SK-N-SH (cell line): ENCODE measurements at regions not wholly inside any gene's neighbourhood (a gene's known extent, or its start where the extent isn't known, plus 50 kb on each side); places are given as distances from the start of the nearest gene placed in this dataset.

ENCODE experiments used
- CTCF ChIA-PET: fragments of 300-600, 350-600 bp; formaldehyde crosslinking; extraction: SDS; loops from one replicate; lab custom pipeline; 2021; lab: Yijun Ruan, JAX
- POLR2A ChIA-PET: fragments of 350-600 bp; sonication (Branson Sonifier 250); formaldehyde crosslinking; extraction: SDS; loops from one replicate; lab custom pipeline; 2020; ENCODE audit warnings: antibody characterized with exemption, inconsistent platforms; lab: Yijun Ruan, JAX
- DNase-seq: peaks from one replicate; pipeline ENCODE4 v3.0.0; 2012
- H2AFZ ChIP-seq: fragments of 200-600 bp; sonication (generic); 2 replicates; pipeline ENCODE4 v1.8.1; 2016; ENCODE audit warnings: antibody characterized with exemption, mild to moderate bottlenecking, low read depth
- H3F3A ChIP-seq: fragments of 200-600 bp; sonication (generic); replicated peaks from 2 replicates; pipeline ENCODE3; 2016; ENCODE audit warnings: antibody characterized with exemption, mild to moderate bottlenecking; ENCODE audit not compliant: insufficient read depth
- H3K27ac ChIP-seq, 2 experiments: fragments of 200-500 bp in 1 of 2; fragments of 200-600 bp in 1 of 2; sonication (Bioruptor generic) in 1 of 2; sonication (generic), shearing (Covaris generic) in 1 of 2; 2 replicates each; pipeline versions ENCODE4 v1.5.1 to v1.6.1; 2014 to 2016; ENCODE audit warnings: low read depth in 2 of 2, inconsistent platforms in 1 of 2, low read length in 1 of 2, mild to moderate bottlenecking in 1 of 2, mixed read lengths in 1 of 2
- H3K27me3 ChIP-seq: fragments of 200-600 bp; sonication (generic), shearing (Covaris generic); 2 replicates; pipeline ENCODE4 v1.6.1; 2016; ENCODE audit warnings: mixed run types; ENCODE audit not compliant: insufficient read depth
- H3K36me3 ChIP-seq, 2 experiments: fragments of 200-500 bp in 1 of 2; fragments of 200-600 bp in 1 of 2; sonication (Bioruptor generic) in 1 of 2; sonication (generic) in 1 of 2; replicated peaks in 1 of 2; 2 replicates each; pipeline versions ENCODE3 to v1.5.1; 2014 to 2016; ENCODE audit warnings: low read length in 1 of 2, mild to moderate bottlenecking in 1 of 2; ENCODE audit not compliant: insufficient read depth in 2 of 2, control insufficient read depth in 1 of 2
- H3K4me1 ChIP-seq, 2 experiments: fragments of 200-500 bp in 1 of 2; fragments of 200-600 bp in 1 of 2; sonication (Bioruptor generic) in 1 of 2; sonication (generic), shearing (Covaris generic) in 1 of 2; 2 replicates each; pipeline versions ENCODE4 v1.5.1 to v1.6.1; 2014 to 2016; ENCODE audit warnings: low read depth in 1 of 2, low read length in 1 of 2, mixed run types in 1 of 2; ENCODE audit not compliant: insufficient read depth in 2 of 2, control insufficient read depth in 1 of 2
- H3K4me2 ChIP-seq: fragments of 200-600 bp; sonication (generic), shearing (Covaris generic); 2 replicates; pipeline ENCODE4 v1.6.1; 2017; ENCODE audit warnings: mixed run types
- H3K4me3 ChIP-seq, 2 experiments: fragments of 200-500 bp in 1 of 2; fragments of 200-600 bp in 1 of 2; sonication (Bioruptor generic) in 1 of 2; sonication (generic), shearing (Covaris generic) in 1 of 2; 2 replicates each; pipeline versions ENCODE4 v1.5.1 to v1.8.1; 2014 to 2016; ENCODE audit warnings: low read depth in 2 of 2, inconsistent platforms in 1 of 2, low read length in 1 of 2, mild to moderate bottlenecking in 1 of 2, mixed read lengths in 1 of 2, moderate library complexity in 1 of 2
- H3K79me2 ChIP-seq: fragments of 200-600 bp; sonication (generic); 2 replicates; pipeline ENCODE4 v1.8.1; 2017; ENCODE audit warnings: mild to moderate bottlenecking; ENCODE audit not compliant: insufficient read depth
- H3K9ac ChIP-seq: fragments of 200-600 bp; sonication (generic); 2 replicates; pipeline ENCODE4 v1.6.1; 2017; ENCODE audit warnings: mixed run types
- H3K9me2 ChIP-seq: fragments of 200-600 bp; sonication (generic); 2 replicates; pipeline ENCODE4 v1.6.1; 2017; ENCODE audit warnings: mixed run types
- H3K9me3 ChIP-seq: fragments of 200-600 bp; sonication (generic); 2 replicates; pipeline ENCODE4 v1.6.1; 2017; ENCODE audit warnings: mixed run types, mild to moderate bottlenecking, moderate library complexity
- H4K20me1 ChIP-seq: fragments of 200-600 bp; sonication (generic); 2 replicates; pipeline ENCODE4 v1.6.1; 2017; ENCODE audit warnings: mild to moderate bottlenecking, mixed run types; ENCODE audit not compliant: insufficient read depth
- GATA2 ChIP-seq: sonication (generic); formaldehyde crosslinking; IDR thresholded peaks from 2 replicates; pipeline ENCODE4 v1.5.0; 2020; ENCODE audit warnings: mild to moderate bottlenecking, missing genetic modification reagents
- NFIC ChIP-seq: IDR thresholded peaks from 2 replicates; pipeline ENCODE4 v1.4.0; 2012; ENCODE audit warnings: borderline replicate concordance
- NRF1 ChIP-seq: IDR thresholded peaks from 2 replicates; pipeline ENCODE4 v1.6.1; 2012; ENCODE audit warnings: low read depth, mild to moderate bottlenecking, low read length
- SMC3 ChIP-seq: IDR thresholded peaks from 2 replicates; pipeline ENCODE4 v1.6.1; 2012; ENCODE audit warnings: low read depth, low read length, improper control_type of control experiment
- TAF1 ChIP-seq: IDR thresholded peaks from 2 replicates; pipeline ENCODE4 v1.6.1; 2012; ENCODE audit warnings: low read depth, mild to moderate bottlenecking, low read length, moderate library complexity, borderline replicate concordance
- TCF12 ChIP-seq: IDR thresholded peaks from 2 replicates; pipeline ENCODE4 v1.4.0; 2012
- TEAD4 ChIP-seq: IDR thresholded peaks from 2 replicates; pipeline ENCODE4 v1.4.0; 2012; ENCODE audit warnings: mild to moderate bottlenecking, borderline replicate concordance; ENCODE audit not compliant: insufficient read depth
- WGBS: methylation state at CpG from one replicate; pipeline ENCODE4 v1.1.6; 2017; ENCODE audit warnings: low lambda C conversion rate; 5-methylcytosine and 5-hydroxymethylcytosine counted together
- TF ChIP-seq, protein P1 (sequence below): IDR thresholded peaks from 2 replicates; pipeline ENCODE4 v1.4.0; 2012; ENCODE audit warnings: low read depth, borderline replicate concordance
- TF ChIP-seq, protein P2 (sequence below): fragments of 200-600 bp; sonication (generic); IDR thresholded peaks from 2 replicates; pipeline ENCODE4 v1.6.1; 2017; ENCODE audit warnings: antibody characterized with exemption, mild to moderate bottlenecking, moderate library complexity
- TF ChIP-seq, protein P3 (sequence below): IDR thresholded peaks from 2 replicates; pipeline ENCODE4; 2012
- TF ChIP-seq, protein P4 (sequence below): fragments of 150-350 bp; IDR thresholded peaks from 2 replicates; pipeline ENCODE4 v1.6.1; 2017; ENCODE audit warnings: antibody characterized with exemption, low read length, low read depth, borderline replicate concordance
- TF ChIP-seq, protein P5 (sequence below): fragments of 150-350 bp; IDR thresholded peaks from 2 replicates; pipeline ENCODE4 v1.6.1; 2016; ENCODE audit warnings: mild to moderate bottlenecking, low read depth, low read length

DNA sequence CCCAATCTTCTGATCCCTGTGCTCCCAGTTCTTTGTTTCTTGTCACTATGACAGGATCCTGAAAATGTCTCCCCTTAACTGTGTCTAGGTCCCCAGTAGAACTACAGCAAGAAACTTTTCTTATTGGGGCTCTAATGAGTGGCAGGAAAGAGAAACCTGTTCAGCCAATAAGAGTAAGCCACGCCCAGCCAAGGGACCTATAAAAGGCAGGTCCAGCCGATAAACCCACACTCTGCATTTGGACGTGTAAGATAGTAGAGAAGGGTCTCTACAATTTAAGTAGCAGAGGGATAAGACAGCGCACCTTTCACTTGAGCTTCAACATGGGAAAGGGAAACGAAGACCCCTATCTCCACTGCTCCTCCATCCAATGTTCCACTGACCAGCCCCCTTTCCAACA, 149.9 kb downstream of the LMLN start:
- Histone ChIP-seq H3K27ac (no peak overlapping the region), H4K20me1 (no peaks in the 10 kb centered on the region), H3K9me3 (no peaks in the 10 kb centered on the region), H3K79me2 (no peaks in the 10 kb centered on the region), H3F3A (no peaks in the 10 kb centered on the region), H3K9ac (no peak overlapping the region), H3K9me2 (no peaks in the 10 kb centered on the region), H3K27me3 (peaks cover 56% of the 10 kb centered on the region), H2AFZ (no peak overlapping the region), H3K4me2 (no peak overlapping the region), H3K4me1 (no peaks in the 10 kb centered on the region; a peak in 1 of 4 replicates), H3K4me3 (no peak overlapping the region), H3K36me3 (no peaks in the 10 kb centered on the region)
- POLR2A ChIA-PET: no interaction called here
- CTCF ChIA-PET: no interaction called here
- TF ChIP-seq, protein P1, sequence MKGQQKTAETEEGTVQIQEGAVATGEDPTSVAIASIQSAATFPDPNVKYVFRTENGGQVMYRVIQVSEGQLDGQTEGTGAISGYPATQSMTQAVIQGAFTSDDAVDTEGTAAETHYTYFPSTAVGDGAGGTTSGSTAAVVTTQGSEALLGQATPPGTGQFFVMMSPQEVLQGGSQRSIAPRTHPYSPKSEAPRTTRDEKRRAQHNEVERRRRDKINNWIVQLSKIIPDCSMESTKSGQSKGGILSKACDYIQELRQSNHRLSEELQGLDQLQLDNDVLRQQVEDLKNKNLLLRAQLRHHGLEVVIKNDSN: no peak
- TF ChIP-seq, protein P2, sequence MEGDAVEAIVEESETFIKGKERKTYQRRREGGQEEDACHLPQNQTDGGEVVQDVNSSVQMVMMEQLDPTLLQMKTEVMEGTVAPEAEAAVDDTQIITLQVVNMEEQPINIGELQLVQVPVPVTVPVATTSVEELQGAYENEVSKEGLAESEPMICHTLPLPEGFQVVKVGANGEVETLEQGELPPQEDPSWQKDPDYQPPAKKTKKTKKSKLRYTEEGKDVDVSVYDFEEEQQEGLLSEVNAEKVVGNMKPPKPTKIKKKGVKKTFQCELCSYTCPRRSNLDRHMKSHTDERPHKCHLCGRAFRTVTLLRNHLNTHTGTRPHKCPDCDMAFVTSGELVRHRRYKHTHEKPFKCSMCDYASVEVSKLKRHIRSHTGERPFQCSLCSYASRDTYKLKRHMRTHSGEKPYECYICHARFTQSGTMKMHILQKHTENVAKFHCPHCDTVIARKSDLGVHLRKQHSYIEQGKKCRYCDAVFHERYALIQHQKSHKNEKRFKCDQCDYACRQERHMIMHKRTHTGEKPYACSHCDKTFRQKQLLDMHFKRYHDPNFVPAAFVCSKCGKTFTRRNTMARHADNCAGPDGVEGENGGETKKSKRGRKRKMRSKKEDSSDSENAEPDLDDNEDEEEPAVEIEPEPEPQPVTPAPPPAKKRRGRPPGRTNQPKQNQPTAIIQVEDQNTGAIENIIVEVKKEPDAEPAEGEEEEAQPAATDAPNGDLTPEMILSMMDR: no peak
- TF ChIP-seq, protein P3, sequence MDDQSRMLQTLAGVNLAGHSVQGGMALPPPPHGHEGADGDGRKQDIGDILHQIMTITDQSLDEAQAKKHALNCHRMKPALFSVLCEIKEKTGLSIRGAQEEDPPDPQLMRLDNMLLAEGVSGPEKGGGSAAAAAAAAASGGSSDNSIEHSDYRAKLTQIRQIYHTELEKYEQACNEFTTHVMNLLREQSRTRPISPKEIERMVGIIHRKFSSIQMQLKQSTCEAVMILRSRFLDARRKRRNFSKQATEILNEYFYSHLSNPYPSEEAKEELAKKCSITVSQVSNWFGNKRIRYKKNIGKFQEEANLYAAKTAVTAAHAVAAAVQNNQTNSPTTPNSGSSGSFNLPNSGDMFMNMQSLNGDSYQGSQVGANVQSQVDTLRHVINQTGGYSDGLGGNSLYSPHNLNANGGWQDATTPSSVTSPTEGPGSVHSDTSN: 0 out of 2 replicates have a peak, but pooled peaks have one; percentile 5
- TF ChIP-seq, protein P4, sequence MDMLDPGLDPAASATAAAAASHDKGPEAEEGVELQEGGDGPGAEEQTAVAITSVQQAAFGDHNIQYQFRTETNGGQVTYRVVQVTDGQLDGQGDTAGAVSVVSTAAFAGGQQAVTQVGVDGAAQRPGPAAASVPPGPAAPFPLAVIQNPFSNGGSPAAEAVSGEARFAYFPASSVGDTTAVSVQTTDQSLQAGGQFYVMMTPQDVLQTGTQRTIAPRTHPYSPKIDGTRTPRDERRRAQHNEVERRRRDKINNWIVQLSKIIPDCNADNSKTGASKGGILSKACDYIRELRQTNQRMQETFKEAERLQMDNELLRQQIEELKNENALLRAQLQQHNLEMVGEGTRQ: no peak
- TF ChIP-seq NRF1 (no peak), GATA2 (no peak), TEAD4 (no peak)
- WGBS: 24% methylated on average over 5 of the region's 5 CpGs
- DNase-seq: no peak

DNA sequence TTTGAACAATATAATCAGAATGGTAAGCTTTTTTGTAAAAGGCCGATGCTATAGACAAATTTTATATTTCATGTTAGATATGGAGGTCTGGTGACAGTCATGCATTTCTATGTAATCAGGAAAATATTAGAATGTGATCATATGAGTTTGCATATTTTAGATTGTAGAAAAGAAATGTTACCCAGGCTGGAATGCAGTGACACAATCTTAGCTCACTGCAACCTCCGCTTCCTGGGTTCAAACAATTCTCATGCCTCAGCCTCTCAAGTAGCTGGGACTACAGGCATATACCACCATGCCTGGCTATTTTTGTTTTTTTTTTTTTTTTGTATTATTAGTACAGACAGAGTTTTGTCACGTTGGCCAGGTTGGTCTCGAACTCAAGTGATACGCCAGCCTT, 152.0 kb downstream of the LMLN start:
- Histone ChIP-seq H3K9me2 (no peaks in the 10 kb centered on the region), H3K9ac (no peak overlapping the region), H3K4me1 (no peaks in the 10 kb centered on the region; a peak in 1 of 4 replicates), H4K20me1 (no peaks in the 10 kb centered on the region), H3K27ac (no peak overlapping the region), H2AFZ (no peak overlapping the region), H3K79me2 (no peaks in the 10 kb centered on the region), H3F3A (no peaks in the 10 kb centered on the region), H3K4me2 (no peak overlapping the region), H3K9me3 (no peaks in the 10 kb centered on the region), H3K36me3 (no peaks in the 10 kb centered on the region), H3K27me3 (peaks cover 60% of the 10 kb centered on the region), H3K4me3 (no peak overlapping the region)
- POLR2A ChIA-PET: no interaction called here
- CTCF ChIA-PET: interaction anchor here (0.6 to 1.0 kb wide), 2 partner anchors 31 to 50 kb away, joined by 3 read pairs; no protein-coding TSS in a partner anchor
- TF ChIP-seq, protein P1: no peak
- no peak for TF ChIP-seq TAF1
- no peak for TF ChIP-seq NFIC
- TF ChIP-seq TCF12: no peak
- TF ChIP-seq, protein P5, sequence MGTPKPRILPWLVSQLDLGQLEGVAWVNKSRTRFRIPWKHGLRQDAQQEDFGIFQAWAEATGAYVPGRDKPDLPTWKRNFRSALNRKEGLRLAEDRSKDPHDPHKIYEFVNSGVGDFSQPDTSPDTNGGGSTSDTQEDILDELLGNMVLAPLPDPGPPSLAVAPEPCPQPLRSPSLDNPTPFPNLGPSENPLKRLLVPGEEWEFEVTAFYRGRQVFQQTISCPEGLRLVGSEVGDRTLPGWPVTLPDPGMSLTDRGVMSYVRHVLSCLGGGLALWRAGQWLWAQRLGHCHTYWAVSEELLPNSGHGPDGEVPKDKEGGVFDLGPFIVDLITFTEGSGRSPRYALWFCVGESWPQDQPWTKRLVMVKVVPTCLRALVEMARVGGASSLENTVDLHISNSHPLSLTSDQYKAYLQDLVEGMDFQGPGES: no peak
- no peak for TF ChIP-seq SMC3
- 37% methylated on average over 5 of the region's 5 CpGs for WGBS
- DNase-seq: no peak
